SH-SY5Y (cell line): ENCODE measurements at regions not wholly inside any gene's neighbourhood (a gene's known extent, or its start where the extent isn't known, plus 50 kb on each side); places are given as distances from the start of the nearest gene placed in this dataset.

Source experiments
- GATA2 ChIP-seq: IDR thresholded peaks from 2 replicates; pipeline ENCODE4 v1.6.1; 2011; ENCODE audit warnings: mild to moderate bottlenecking, low read depth, low read length
- GATA3 ChIP-seq: IDR thresholded peaks from 2 replicates; pipeline ENCODE4 v1.6.1; 2011; ENCODE audit warnings: low read depth, mild to moderate bottlenecking, low read length, moderate library complexity

GRCh38 chr1:22344851-22345560 is 106.6 kb upstream of the ZBTB40 start:
- TF ChIP-seq GATA2, result no peak
- no peak for TF ChIP-seq GATA3
